ENCODE measurements at regions not wholly inside any gene's neighbourhood (a gene's known extent, or its start where the extent isn't known, plus 50 kb on each side); places are given as distances from the start of the nearest gene placed in this dataset.
"Not testable (repeated sequence)": the region's sequence is repeated elsewhere in the genome, so short reads cannot be mapped to it uniquely, and the experiment has no call there.

- DNase-seq (ENCODE audit: low read depth) = not testable (repeated sequence)
Measured at GRCh38 chr1:70751676-70752287, 295.8 kb downstream of the PTGER3 start.

GRCh38 chr1:70754701-70755100, 292.9 kb downstream of the PTGER3 start:
- DNase-seq (ENCODE audit: low read depth) = no peak

- no peak for DNase-seq (ENCODE audit: low read depth)
Measured at GRCh38 chr1:70760154-70760553, 287.5 kb downstream of the PTGER3 start.

- DNase-seq (ENCODE audit: low read depth) = no peak
Measured at GRCh38 chr1:70762386-70762785, 285.2 kb downstream of the PTGER3 start.

- DNase-seq (ENCODE audit: low read depth) = no peak
Measured at GRCh38 chr1:70764747-70765146, 282.9 kb downstream of the PTGER3 start.

DNA sequence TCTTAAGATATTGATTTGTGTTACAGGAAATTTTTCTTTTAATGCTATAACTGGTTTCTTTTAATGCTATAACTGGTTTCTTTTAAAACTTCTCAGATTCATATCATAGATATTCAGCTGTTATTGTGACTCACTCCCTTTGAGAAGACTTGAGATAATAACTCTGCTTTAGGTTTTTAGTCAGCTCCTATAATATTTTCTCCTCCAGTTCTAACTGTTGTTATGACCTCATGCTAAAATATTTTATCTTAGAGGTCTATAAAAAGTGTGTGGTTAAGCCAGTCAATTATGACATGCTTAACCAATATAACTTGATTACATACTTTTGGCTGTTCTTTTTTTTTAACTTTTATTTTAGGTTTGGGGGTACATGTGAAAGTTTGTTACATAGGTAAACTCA, 280.2 kb downstream of the PTGER3 start:
- DNase-seq (ENCODE audit: low read depth) = no peak

DNA sequence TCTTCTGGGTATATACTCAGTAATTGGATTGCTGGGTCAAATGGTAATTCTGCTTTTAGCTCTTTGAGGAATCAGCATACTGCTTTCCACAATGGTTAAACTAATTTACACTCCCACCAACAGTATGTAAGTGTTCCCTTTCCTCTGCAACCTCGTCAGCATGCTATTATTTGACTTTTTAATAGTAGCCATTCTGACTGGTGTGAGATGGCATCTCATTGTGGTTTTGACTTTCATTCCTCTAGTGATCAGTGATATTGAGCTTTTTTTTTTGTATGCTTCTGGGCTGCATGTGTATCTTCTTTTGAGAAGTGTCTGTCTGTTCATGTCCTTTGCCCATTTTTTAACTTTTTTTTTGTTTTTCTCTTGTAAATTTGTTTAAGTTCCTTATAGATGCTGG, 279.4 kb downstream of the PTGER3 start:
- no peak for DNase-seq (ENCODE audit: low read depth)

DNA sequence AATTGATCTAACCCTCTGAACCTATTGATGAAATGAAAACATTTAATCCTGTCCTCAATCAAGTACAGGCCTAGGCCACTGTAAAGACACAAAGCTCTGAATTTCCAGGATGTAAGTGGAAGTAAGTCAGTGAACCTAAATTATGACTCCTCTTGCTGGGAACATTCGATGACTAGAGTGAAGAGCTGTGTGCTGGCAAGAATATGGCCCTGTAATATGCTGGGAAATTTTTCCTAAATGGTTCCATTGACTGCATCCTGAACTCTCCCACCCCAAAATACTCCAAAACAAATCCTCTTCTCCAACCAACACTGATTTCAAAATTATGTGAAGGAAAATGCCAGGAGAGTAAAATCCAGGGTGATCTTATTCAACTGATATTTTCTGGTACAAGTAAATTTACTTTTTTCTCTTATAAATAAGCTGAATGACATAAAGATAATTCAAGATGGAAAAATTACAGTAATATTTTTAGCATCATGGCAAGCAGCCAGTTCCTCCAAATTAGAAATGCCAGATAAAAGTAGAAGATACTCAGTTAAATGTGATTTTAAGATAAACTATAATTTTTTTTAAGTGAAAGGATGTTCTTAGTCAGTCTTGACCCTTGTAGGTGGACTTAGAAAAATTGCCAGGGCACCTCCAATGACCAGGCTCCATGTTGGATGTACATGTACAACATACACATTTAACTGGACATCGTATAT, 269.4 kb downstream of the PTGER3 start:
- no peak for DNase-seq (ENCODE audit: low read depth)

GRCh38 chr1:70778934-70779333, 268.7 kb downstream of the PTGER3 start:
- no peak for DNase-seq (ENCODE audit: low read depth)

DNA sequence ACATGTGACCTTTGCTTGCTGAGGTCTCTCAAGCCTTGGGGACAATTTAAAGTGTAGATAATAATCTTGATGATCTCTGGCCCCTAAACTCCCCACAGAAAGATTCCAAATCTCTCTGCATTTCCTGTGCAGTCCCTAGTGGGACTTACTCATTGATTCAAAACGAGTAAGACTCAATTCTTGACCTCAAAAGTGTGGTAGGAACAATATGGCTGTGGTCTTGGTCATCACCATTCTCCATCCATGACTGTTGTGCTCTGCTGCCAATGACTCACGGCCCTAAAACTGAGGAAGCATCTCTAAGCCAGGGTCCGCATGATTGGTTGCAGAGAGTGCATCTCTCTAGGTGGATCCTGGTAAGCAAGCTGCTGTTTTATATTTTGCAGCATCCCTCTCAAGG, 268.0 kb downstream of the PTGER3 start:
- no peak for DNase-seq (ENCODE audit: low read depth)

DNA sequence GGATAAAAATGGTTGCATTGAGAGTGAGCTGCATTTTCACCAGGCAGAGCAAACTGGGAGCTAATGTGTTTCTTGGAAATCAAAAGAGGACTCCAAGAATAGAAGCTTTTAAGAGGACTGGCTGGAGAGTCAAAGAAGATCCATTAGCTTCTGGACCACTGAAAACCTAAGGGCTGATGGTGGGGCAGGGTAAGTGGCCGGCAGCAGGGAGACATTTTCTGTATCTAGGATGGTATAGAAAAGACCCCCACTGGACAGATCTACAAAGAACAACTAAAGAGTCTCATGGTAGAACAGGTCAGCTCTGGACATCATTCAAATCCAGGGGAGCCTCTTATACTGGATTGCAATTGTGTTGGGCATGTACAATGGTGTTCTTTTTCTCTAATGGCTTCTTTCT, 262.3 kb downstream of the PTGER3 start:
- no peak for DNase-seq (ENCODE audit: low read depth)

DNA sequence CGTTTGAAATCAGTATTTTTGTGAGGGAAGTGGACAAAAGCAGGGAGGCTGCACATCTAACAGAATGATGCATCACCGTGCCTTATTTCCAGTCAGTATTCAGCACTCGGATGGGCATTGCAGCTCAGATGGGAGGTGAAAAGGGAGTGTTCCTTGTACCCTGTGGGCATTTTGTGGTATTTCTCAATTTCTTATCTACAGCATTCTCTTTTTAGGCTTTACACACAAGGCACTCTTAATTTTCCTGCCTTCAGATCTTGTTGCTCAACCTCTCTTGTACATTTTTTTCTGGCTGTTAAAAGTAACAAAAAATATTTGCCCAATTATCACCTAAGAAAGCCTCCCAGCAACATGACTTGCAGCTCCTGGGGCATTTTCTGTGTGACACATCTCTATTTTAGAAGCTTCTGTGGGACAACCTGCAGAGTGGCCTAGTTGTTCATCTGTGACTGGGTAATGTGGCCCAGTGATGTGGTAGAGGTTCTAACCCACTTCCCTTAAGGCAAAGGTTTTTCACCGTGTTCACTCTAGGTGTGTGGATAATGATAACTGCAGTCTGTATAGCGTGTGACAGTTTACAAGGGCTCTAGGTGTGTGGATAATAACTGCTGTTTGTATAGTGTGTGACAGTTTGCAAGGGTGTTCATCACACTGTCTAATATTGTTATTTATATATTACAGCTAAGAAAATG, 257.2 kb downstream of the PTGER3 start:
- DNase-seq (ENCODE audit: low read depth) = no peak

GRCh38 chr1:70795064-70795463, 252.6 kb downstream of the PTGER3 start:
- not testable (repeated sequence) for DNase-seq (ENCODE audit: low read depth)

GRCh38 chr1:70796298-70796697, 251.3 kb downstream of the PTGER3 start:
- DNase-seq (ENCODE audit: low read depth) = not testable (repeated sequence)

DNA sequence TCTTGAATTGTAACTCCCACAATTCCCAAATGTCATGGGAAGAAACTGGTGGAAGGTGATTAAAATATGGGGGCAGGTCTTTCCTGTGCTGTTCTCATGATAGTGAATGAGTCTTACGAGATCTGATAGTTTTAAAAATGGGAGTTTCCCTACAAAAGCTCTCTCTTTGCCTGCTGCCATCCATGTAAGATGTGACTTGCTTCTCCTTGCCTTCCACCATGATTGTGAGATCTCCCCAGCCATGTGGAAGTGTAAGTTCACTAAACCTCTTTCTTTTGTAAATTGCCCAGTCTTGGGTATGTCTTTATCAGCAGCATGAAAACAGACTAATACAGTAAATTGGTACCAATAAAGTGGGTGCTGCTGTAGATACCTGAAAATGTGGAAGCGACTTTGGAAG, 245.0 kb downstream of the PTGER3 start:
- DNase-seq (ENCODE audit: low read depth) = not testable (repeated sequence)

- no peak for DNase-seq (ENCODE audit: low read depth)
Measured at GRCh38 chr1:70805641-70806040, 242.0 kb downstream of the PTGER3 start.

DNA sequence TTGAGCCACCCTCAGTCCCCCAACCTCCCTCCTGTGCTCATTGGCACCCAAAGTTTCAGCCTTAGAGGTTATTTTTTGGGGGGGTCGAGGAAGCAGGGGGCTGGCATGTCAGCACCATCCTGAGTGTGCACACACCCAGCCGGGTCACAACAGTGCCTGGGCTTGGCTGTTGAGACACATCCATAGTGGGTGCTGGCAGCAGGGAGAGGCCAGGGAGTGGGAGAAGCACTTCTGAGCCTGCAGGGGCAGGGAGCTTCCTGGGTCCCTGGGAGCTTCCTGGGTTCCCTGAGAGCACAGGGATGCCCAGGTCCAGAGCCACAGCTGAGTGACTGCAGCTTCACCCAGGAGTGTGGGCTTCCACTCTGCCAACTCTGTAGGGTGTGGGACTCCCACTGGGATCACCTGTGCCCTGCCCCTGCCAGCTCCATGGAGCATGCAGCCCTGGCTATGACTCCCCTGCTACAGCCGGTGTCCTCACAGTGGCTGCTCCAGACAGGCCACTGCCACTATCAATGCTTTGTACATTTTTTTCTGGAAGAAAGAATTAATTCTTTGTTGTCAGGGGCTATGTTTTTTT, 240.4 kb downstream of the PTGER3 start:
- no peak for DNase-seq (ENCODE audit: low read depth)

- DNase-seq (ENCODE audit: low read depth) = no peak
Measured at GRCh38 chr1:70809069-70809468, 238.5 kb downstream of the PTGER3 start.

DNA sequence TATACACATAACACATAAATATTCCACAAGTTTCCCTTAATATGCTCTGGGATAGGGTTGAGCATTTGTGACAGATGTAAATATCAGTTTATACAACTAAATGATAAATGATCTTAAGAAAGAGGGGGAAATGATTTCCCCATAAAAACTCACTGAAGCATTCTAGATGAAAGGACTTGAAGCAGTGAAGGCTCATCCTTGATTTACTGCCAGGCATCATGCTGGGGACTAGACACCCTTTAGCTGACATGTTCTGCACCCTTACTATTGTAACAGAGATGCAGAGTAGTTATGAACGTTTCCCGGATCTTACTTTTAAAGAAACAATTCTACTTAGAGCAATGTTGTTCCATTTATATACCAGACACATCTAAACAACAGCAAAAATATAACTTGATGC, 235.8 kb downstream of the PTGER3 start:
- no peak for DNase-seq (ENCODE audit: low read depth)

DNA sequence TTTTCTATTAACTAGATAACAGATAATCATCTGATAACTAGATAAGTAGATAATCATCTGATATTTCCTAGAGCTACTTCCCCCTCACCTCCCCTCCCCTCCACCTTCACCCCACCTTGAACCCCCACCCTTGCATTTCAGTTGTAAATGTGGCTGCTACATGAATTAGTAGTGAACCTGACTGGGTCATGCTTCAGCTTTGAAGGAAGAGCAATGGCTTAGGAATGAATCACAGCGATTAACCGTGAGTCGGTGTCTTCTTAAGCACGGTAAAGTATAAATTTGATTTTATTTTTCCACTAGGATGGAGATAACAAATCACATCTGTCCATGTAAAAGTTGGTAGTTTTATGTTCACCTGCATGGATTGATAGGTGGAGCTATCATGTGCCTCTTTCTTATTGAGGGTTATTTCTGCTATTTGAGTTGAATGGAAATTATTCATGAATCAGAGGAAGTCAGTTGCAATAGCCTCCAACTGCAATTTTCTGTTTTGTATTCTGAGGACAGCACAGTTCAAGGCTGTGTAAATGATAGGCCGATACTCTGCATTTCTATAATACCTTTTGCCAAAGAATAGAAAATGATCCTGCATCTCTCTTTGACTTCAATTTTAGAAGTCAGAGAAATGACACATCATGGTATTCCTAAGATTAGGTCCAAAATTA, 235.0 kb downstream of the PTGER3 start:
- DNase-seq (ENCODE audit: low read depth) = no peak

DNA sequence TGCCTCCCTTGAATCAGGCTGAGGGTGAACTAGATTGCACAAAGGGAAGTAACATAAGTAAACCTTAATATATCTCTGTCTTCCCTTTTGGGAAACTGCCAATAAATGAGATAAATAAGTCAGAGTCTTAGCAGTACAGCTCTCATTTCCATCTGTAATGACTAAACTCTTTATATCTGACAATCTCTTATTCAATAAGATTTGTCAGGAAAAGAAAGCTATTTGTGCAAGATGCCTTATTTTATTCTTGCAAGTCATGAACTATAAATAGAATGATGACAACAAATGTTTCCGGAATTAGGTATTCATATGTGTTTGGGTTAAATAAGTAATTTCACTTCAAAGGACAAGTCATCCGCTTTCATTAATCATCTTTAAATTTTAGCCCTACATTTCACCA, 229.2 kb downstream of the PTGER3 start:
- no peak for DNase-seq (ENCODE audit: low read depth)

GRCh38 chr1:70819231-70819630, 228.4 kb downstream of the PTGER3 start:
- no peak for DNase-seq (ENCODE audit: low read depth)

GRCh38 chr1:70819785-70820184, 227.8 kb downstream of the PTGER3 start:
- DNase-seq (ENCODE audit: low read depth) = no peak

Measured in fibroblast of the conjunctiva (primary cell).